ENCODE measurements at regions not wholly inside any gene's neighbourhood (a gene's known extent, or its start where the extent isn't known, plus 50 kb on each side); places are given as distances from the start of the nearest gene placed in this dataset.

GRCh38 chr3:127483902-127484591 is 106.5 kb downstream of the TPRA1 start:
- no peak for DNase-seq (ENCODE audit: low spot score)

GRCh38 chr3:127483005-127483641 is 107.4 kb downstream of the TPRA1 start:
- DNase-seq (ENCODE audit: low spot score) = no peak

DNA sequence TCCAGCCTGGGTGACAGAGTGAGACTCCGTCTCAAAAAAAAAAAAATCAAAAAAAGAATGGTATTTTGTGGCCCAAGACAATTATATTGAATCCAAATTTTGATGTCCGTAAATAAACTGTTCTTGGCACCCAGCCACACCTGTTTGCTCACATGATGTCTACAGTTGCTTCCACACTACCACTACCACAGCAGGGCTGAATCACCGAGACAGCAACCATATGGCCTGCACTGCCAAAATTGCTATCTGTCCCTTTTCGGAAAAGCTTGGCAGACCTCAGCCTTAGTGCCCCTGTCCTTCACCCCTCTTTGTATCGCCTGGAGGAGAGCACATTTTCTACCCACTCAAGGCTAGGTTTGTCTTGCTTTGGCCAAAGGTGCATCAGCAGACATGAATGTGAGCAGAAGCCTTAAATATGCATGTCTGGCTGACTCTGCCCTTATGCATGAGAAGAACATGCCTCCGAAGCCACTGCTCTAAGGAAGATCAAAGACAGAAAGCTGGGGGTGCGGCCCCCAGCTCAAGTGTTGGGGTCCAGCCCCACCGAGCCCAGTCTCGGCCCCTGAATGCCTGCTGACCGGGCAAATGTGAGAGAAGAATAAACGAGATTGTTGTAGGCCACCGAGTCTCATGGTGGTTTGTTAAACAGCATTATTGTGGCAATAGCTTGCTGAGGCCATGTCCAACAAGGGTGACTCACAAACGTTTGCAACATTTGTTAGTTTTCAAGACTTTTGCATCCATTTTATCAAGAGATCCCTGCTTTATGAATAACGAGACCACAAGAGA is 108.1 kb downstream of the TPRA1 start:
- no peak for DNase-seq (ENCODE audit: low spot score)

DNA sequence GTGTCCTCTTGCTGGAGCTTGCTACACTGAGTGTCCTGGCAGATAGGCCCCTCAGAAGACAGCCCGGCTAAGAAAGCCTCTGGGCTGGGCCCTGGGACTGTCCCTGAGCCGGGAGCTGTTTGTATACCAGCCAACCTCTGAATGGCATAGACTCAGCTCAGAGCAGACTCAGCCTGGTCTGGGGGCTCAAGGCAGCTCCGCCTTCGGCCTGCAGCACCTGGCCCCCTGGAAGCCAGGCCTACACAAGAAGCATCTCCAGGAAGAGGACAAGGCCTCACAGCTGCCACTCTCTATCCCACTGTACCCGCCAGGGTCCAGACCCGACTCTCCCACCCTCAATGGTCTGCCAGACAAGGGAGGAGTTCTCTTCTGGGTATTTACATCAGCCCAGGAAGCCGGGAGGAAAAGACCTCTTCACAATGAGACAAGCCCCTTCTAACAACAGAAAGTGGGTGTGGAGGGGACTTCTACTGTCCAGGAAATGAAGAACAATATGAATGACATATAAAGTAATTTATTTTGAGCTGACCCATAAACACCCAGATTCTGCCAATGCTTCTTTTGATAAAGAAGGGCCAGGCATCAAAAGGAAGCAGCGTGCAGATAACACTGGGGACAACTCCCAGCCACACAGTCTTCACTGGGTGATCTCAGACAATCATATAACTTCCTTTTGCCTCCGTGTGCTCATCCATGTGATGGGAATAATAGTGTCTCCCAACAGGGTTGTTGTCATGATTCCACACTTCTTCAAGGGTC is 110.2 kb downstream of the TPRA1 start:
- DNase-seq (ENCODE audit: low spot score) = no peak

DNA sequence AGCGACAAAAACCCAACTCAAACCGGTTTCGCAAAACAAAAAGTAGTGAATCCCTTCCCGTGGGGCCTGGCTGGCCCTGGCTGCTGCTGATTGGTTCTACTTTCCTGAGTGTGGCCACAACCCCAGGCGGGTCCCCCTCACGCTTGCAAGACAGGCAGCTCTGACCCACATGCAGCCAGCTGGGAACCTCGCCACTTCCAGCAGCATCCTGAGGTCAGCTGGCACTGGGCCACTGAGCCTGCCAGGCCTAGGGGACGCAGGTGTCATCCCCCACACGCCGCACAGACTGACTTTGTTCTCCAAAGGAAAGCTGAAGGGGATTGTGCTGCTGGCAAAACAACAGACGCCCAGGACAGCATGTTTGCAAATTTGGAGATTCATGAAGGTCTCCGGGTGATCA is 111.1 kb downstream of the TPRA1 start:
- no peak for DNase-seq (ENCODE audit: low spot score)

DNA sequence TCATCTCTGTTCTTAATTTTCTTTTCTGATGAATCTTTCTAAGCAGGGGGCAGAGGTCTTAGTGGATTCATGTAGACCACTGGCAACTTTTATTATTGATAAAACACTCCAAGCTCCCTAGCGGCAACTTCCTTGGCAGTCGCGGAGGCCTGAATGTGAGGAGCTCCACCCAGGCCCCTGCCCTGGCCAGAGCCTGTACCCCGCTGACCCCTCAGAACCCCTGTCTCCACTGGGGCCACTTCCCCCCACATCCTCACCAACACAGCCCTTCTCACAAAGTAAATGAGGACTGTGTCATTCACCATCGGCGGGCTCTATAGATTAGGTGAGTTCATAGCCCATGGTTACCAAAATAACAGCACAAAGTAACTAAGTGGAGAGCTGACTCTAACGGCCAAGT is 111.6 kb downstream of the TPRA1 start:
- DNase-seq (ENCODE audit: low spot score) = no peak

GRCh38 chr3:127477396-127477795 is 113.1 kb downstream of the TPRA1 start:
- no peak for DNase-seq (ENCODE audit: low spot score)

DNA sequence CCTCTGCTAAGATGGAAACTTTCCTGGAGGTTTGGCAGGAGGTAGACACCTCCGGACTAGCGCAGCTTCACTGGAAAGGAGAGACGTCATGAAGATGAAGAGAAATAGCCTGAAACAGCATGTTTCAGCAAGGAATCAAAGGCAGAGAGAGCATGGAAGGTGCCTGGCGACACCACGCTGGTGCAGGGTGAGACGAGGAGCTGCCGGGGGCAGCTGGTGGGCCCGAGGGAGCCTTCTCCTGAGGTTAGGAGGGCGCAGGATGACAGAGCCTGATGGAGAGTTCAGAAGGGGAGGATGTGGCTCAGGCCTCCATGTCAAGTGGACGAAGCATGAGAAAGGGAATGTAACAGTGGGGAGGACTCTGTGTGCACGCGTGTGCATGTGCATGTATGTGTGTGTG is 113.6 kb downstream of the TPRA1 start:
- DNase-seq (ENCODE audit: low spot score) = no peak

DNA sequence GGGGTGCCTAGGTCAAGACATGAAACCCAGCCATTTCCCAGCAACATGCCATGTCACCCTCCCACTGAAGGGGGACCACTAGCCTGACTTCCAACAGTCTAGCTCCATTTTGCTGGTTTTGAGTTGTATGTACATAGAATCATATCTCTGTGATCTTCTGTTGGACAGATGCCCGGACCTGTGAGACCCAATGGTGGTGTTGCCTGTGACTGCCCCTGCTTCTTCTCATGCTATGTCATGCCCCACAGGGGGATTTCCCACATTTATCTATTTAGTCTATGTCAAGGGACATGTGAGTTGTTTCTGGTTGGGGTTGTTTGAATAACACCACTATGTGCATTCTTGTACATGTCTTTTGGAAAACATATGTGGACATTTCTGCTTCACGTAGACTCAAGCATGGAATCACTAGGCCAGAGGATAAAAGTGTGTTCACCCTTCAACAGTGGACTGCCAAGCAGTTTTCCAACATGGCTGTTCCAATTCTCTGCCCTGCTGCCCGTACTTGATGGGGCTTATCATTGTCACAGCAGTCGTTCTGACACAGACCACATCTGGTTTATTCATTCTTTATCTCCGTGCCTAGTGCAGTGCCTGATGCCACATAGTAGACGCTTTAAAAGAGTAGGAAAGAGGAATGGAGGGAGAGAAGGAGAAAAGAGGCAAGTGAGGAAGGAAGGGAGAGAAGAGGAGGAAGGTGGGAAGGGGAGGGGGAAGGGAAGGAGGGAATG is 114.4 kb downstream of the TPRA1 start:
- no peak for DNase-seq (ENCODE audit: low spot score)

DNA sequence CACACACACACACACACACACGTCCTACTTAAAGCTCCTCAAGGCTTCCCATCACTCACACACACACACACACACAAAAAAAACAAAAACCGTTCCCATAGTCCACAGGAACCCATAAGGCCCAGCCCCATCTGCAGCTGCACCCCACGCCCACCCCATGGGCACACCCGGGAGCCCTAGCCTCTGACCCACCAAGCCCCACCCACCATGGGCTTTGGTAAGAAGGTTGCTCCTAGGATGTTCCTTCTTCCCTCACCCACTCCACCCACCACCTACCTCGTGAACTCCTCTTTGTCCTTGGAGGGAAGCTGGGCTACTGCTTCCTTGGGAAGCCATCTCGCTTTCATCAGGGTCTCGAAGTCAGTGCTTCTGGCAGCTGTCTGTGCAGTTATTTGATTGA is 115.1 kb downstream of the TPRA1 start:
- no peak for DNase-seq (ENCODE audit: low spot score)

- no peak for DNase-seq (ENCODE audit: low spot score)
These were observed 117.1 kb downstream of the TPRA1 start for GRCh38 chr3:127473244-127474024.

- DNase-seq (ENCODE audit: low spot score) = no peak
These were observed 118.0 kb downstream of the TPRA1 start for GRCh38 chr3:127472506-127472905.

DNA sequence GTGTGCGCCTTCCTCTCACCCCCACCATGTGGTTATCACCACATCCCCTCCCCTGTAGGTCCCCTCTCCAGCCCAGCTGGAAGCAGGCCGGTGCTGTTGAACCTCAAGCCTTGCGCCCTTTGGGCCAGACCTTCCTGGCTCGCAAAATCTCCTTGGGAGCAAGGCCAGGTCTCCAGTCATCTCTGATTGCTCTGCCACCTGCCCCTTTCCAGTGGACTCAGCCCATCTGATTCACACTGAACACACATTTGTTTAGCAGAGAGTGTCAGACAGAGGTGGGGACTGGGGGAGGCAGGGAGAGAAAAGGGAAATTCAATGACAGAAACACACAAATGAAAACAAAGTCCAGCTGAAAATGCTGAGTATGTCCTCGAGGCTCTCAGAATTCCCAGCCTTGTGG is 119.4 kb downstream of the TPRA1 start:
- DNase-seq (ENCODE audit: low spot score) = no peak

- DNase-seq (ENCODE audit: low spot score) = no peak
These were observed 120.8 kb downstream of the TPRA1 start for GRCh38 chr3:127469760-127470159.

DNA sequence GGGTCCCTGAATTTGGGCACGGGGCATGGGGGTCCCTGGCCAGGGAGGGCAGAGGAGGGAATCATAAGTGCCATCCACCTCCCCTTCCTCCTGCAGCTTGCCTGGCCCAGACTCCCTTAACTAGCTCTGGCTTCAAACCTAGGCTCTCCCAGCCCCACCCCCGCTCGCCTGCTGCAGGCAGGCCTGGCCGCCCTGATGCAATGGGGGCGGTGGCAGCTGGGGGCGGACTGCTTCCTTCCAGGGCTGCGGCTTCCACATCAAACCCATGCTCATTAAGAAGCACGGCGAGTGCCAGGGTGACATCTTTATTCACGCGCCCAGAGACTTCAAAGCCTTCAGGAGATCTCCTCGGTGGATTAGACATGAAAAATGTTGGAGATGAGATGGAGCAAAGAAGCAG is 123.1 kb downstream of the TPRA1 start:
- DNase-seq (ENCODE audit: low spot score) = no peak

DNA sequence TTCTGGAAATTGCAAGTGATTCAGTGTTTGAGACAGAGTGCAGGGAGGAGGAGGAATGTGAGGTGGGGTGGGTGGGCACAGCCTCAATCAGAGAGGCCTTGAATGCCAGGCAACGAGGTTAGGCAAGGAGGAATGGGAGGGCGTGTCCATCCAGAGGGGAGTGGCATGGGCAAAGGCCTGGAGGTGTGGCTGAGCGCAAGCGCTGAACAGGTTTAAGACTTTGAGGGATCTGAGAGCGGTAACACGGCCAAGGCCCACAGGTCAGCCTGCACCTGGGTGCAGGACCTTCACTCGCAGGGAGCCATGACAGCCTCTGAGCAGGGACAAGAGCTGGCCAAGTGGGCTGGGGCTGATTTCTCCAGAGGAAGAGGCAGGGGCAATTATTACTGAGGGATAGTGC is 125.9 kb downstream of the TPRA1 start:
- DNase-seq (ENCODE audit: low spot score) = no peak

DNA sequence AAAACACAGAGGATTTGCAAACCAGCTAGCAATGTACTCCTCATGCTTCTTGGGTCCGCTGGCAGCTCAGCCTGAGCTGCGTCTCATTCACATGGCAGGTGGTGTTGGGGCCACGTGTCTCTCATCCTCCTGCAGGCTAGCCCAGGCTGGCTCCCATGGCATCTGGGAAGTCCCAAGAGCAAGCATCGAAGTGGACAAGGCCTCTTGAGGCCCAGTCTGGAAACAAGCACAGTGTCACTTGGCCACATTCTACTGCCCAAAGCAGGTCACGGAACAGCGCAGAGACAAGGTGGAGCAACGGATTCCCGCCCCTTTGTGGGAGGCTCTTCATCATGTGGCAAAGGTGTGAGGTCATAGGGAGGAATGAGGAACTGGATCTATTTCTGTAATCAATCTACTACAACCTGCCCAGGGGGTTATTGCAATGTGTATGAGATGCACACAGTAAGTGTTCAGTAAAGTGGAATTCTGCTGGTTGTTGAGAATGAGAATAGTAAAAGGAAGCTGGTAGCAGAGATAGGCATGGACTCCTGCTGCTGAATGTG is 128.3 kb downstream of the TPRA1 start:
- no peak for DNase-seq (ENCODE audit: low spot score)

GRCh38 chr3:127461286-127461910 is 129.1 kb downstream of the TPRA1 start:
- DNase-seq (ENCODE audit: low spot score) = no peak

DNA sequence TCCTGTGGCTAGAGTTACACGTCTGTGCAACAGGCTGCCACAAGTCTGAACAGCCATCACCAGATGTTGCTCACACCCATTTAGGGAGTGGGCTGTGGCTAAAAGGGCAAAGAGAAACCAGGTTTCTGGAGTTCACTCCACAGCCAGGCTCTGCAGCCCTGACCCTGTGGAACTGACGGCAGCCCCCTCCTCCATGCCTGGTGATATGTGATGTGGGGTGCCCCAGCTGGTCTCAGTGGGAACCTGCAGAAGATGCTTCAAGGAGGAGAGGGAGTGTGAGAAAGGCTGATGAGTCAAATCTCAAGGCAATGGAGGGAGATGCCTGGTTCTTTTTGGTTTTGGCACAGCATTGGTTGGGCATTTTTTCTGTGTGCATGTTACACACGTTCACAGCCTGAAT is 130.6 kb downstream of the TPRA1 start:
- no peak for DNase-seq (ENCODE audit: low spot score)

All from RKO (cell line).